ENCODE measurements at regions not wholly inside any gene's neighbourhood (a gene's known extent, or its start where the extent isn't known, plus 50 kb on each side); places are given as distances from the start of the nearest gene placed in this dataset.
"Not testable (repeated sequence)": the region's sequence is repeated elsewhere in the genome, so short reads cannot be mapped to it uniquely, and the experiment has no call there.

GRCh38 chr16:51984395-51984794 is 562.5 kb downstream of the TOX3 start:
- no peak for DNase-seq (ENCODE audit: low read depth)
- no peak for TF ChIP-seq CTCF (IDR thresholded peaks at IDR 0.05; ENCODE audit: insufficient read depth, low read depth, low read length, missing control alignments)
- no peak overlapping the region for H3K4me3 ChIP-seq (ENCODE audit: low read length)

DNA sequence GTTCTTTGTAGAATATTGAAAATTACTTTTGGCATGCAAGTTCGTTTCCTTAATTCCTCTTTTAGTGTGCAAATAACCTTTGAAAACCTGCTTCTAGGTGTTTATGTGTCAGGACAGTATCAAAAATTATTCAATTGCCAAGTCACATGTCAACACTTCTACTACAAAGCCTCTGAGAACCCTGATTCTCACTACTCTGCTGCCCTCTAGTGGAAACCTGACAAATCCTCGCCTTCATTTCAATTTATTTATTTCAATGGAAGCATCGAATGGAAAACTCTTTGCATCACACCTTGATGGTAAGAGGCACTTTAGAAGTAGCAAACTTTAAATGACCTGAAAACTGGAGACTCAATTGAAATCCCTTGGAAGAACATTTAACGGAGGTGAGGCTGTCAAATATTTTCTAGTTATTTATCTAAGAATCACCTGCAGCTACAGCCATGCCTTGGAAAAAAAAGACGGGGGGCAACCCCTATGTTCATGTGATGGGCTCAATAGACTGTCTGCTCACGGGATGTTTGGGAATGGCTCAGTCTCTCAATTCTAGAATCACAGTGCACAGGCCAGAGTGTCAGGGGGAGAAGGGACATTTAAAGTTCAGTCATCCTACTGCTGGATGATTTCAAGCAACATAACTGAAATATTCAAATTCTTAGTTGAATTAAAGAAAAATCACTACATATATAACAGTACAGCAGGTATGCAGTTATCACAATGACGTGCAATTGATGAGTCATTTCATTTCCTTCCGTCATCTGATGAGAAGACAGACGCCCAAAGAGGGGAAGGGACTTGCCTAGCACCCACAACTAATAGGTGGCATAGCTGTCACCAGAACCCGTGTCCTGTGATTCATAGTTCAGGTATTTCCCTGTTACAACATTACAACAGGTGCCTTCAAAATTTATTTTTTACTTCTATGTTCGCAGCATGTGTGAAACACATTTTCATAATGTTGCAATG is 563.9 kb downstream of the TOX3 start:
- DNase-seq (ENCODE audit: low read depth), result peak; percentile 81
- no peak overlapping the region for H3K4me3 ChIP-seq (ENCODE audit: low read length)
- peak; percentile 72 for TF ChIP-seq CTCF (IDR thresholded peaks at IDR 0.05; ENCODE audit: insufficient read depth, low read depth, low read length, missing control alignments)

- H3K4me3 ChIP-seq (ENCODE audit: low read length), result no peak overlapping the region
- no peak for DNase-seq (ENCODE audit: low read depth)
- no peak for TF ChIP-seq CTCF (IDR thresholded peaks at IDR 0.05; ENCODE audit: insufficient read depth, low read depth, low read length, missing control alignments)
These were observed 565.2 kb downstream of the TOX3 start for GRCh38 chr16:51981725-51982124.

DNA sequence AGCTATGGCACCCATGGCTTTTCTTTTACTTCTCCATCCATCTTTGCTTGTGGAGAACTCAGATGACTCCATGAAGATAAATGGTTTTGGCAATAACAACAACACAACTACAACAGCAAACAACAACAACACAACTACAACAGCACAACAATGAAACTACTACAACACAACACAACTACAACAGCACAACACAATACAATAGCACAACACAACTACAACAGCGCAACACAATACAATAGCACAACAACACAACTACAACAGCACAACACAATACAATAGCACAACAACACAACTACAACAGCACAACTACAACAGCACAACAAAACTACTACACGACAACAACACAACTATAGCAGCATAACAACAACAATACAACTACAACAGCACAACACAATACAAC is 569.4 kb downstream of the TOX3 start:
- DNase-seq (ENCODE audit: low read depth), result not testable (repeated sequence)

DNA sequence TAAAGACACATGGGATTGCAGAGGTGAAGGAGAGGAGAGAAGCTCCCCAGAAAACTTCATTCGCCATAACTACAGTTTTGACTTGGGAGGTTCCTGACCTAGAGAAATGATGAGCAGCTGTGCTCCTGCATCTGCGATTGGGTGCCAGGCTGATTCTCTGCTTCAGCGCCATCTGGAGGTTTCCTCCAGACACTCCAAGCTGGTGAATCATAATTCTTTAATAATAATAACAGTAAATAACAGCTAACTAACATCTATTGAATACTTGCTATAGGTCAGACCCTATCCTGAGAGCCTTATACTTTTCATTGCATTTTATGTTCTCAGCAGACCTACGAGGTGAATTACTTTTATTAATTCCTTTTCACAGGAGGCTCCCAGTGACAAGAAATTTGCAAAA is 575.8 kb downstream of the TOX3 start:
- H3K4me3 ChIP-seq (ENCODE audit: low read length), result no peak overlapping the region
- peak; percentile 75 for TF ChIP-seq CTCF (IDR thresholded peaks at IDR 0.05; ENCODE audit: insufficient read depth, low read depth, low read length, missing control alignments)
- DNase-seq (ENCODE audit: low read depth), result peak; percentile 63

More for the DNA sequence above, 569.4 kb downstream of the TOX3 start:
- not testable (repeated sequence) for H3K4me3 ChIP-seq (ENCODE audit: low read length)

- no peak overlapping the region for H3K4me3 ChIP-seq (ENCODE audit: low read length)
- TF ChIP-seq CTCF (IDR thresholded peaks at IDR 0.05; ENCODE audit: insufficient read depth, low read depth, low read length, missing control alignments), result no peak
- DNase-seq (ENCODE audit: low read depth), result no peak
These were observed 578.2 kb downstream of the TOX3 start for GRCh38 chr16:51968749-51969148.

- DNase-seq (ENCODE audit: low read depth), result no peak
- no peak overlapping the region for H3K4me3 ChIP-seq (ENCODE audit: low read length)
- no peak for TF ChIP-seq CTCF (IDR thresholded peaks at IDR 0.05; ENCODE audit: insufficient read depth, low read depth, low read length, missing control alignments)
These were observed 579.3 kb downstream of the TOX3 start for GRCh38 chr16:51967646-51968045.

Data from epithelial cell of esophagus (primary cell).